ENCODE measurements at regions not wholly inside any gene's neighbourhood (a gene's known extent, or its start where the extent isn't known, plus 50 kb on each side); places are given as distances from the start of the nearest gene placed in this dataset.

- TF ChIP-seq, protein P1, sequence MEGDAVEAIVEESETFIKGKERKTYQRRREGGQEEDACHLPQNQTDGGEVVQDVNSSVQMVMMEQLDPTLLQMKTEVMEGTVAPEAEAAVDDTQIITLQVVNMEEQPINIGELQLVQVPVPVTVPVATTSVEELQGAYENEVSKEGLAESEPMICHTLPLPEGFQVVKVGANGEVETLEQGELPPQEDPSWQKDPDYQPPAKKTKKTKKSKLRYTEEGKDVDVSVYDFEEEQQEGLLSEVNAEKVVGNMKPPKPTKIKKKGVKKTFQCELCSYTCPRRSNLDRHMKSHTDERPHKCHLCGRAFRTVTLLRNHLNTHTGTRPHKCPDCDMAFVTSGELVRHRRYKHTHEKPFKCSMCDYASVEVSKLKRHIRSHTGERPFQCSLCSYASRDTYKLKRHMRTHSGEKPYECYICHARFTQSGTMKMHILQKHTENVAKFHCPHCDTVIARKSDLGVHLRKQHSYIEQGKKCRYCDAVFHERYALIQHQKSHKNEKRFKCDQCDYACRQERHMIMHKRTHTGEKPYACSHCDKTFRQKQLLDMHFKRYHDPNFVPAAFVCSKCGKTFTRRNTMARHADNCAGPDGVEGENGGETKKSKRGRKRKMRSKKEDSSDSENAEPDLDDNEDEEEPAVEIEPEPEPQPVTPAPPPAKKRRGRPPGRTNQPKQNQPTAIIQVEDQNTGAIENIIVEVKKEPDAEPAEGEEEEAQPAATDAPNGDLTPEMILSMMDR (IDR thresholded peaks at IDR 0.05; ENCODE audit: borderline replicate concordance, extremely low read depth, low read length, poor library complexity, severe bottlenecking) = no peak
- no peak for TF ChIP-seq EZH2 (IDR thresholded peaks at IDR 0.05; ENCODE audit: borderline replicate concordance, low read depth, low read length, severe bottlenecking)
Measured at GRCh38 chr21:28540514-28540913, 452.2 kb downstream of the LTN1 start.
